A673 (cell line): ENCODE measurements at regions not wholly inside any gene's neighbourhood (a gene's known extent, or its start where the extent isn't known, plus 50 kb on each side); places are given as distances from the start of the nearest gene placed in this dataset.
A peak's percentile ranks its signal among the peaks of the same experiment; 100 is the strongest.

Experiments
- BruUV-seq: library from RNA; stranded (reverse); fragments of 400-500 nt; replicated peaks from 2 replicates; lab custom pipeline; 2021; lab: Mats Ljungman, UMichigan
- CTCF ChIA-PET: fragments of 300-600 bp; sonication (Branson Sonifier 250); formaldehyde crosslinking; loops from one replicate; lab custom pipeline; 2022; ENCODE audit warnings: antibody characterized with exemption; lab: Charles Lee
- POLR2A ChIA-PET: fragments of 300-600 bp; sonication (Branson Sonifier 250); formaldehyde crosslinking; loops from one replicate; lab custom pipeline; 2022; ENCODE audit warnings: antibody characterized with exemption; ENCODE audit not compliant: low non-redundant PET; lab: Charles Lee
- DNase-seq: peaks from one replicate; pipeline ENCODE4 v3.0.0-alpha.2; 2015; ENCODE audit warnings: low spot score
- H3K27ac ChIP-seq: fragments of 200-600 bp; sonication (generic); 2 replicates; pipeline ENCODE4 v1.5.1; 2016; ENCODE audit warnings: mixed run types, low read depth, mild to moderate bottlenecking, mixed read lengths, antibody characterized with exemption, low read length; ENCODE audit not compliant: poor library complexity, severe bottlenecking
- H3K27me3 ChIP-seq: fragments of 200-600 bp; sonication (generic); replicated peaks from 2 replicates; pipeline ENCODE4 v1.6.1; 2017; ENCODE audit warnings: mixed run types, low read depth, mild to moderate bottlenecking, mixed read lengths, antibody characterized with exemption, low read length; ENCODE audit not compliant: insufficient read depth, poor library complexity
- H3K36me3 ChIP-seq: fragments of 200-600 bp; sonication (generic); 2 replicates; pipeline ENCODE4 v1.6.1; 2016; ENCODE audit warnings: mixed run types, mild to moderate bottlenecking, mixed read lengths, antibody characterized with exemption, low read length; ENCODE audit not compliant: insufficient read depth, poor library complexity, severe bottlenecking
- H3K4me1 ChIP-seq: fragments of 200-600 bp; sonication (generic); 2 replicates; pipeline ENCODE4 v1.6.1; 2017; ENCODE audit warnings: mixed run types, mild to moderate bottlenecking, mixed read lengths, antibody characterized with exemption, low read length; ENCODE audit not compliant: insufficient read depth, poor library complexity, severe bottlenecking
- H3K4me3 ChIP-seq: fragments of 200-600 bp; sonication (generic); 2 replicates; pipeline ENCODE4 v1.5.1; 2016; ENCODE audit warnings: low read depth, mixed run types, mild to moderate bottlenecking, mixed read lengths, low read length; ENCODE audit not compliant: poor library complexity, severe bottlenecking
- H3K9me3 ChIP-seq: fragments of 200-600 bp; sonication (generic); 2 replicates; pipeline ENCODE4 v1.6.1; 2016; ENCODE audit warnings: mixed run types, low read depth, mild to moderate bottlenecking, mixed read lengths, antibody characterized with exemption, low read length; ENCODE audit not compliant: poor library complexity, severe bottlenecking
- EZH2 ChIP-seq: fragments of 200-600 bp; sonication (generic); IDR thresholded peaks from 2 replicates; pipeline ENCODE4 v1.6.1; 2017; ENCODE audit warnings: borderline replicate concordance, low read depth, mild to moderate bottlenecking, mixed read lengths, antibody characterized with exemption, low read length; ENCODE audit not compliant: poor library complexity, severe bottlenecking
- intact Hi-C: fragments of 100-400 bp; cut with micrococcal nuclease; formaldehyde crosslinking; loops from one replicate; pipeline ENCODE4 v1.10.0; 2022; ENCODE audit not compliant: unreplicated experiment
- TF ChIP-seq, protein P1 (sequence below): fragments of 300-800, 200-600 bp; sonication (generic); conservative IDR thresholded peaks from 2 replicates; pipeline ENCODE4 v1.5.1; 2017; ENCODE audit warnings: low read depth, mild to moderate bottlenecking, antibody characterized with exemption, low read length, moderate library complexity, mixed read lengths

DNA sequence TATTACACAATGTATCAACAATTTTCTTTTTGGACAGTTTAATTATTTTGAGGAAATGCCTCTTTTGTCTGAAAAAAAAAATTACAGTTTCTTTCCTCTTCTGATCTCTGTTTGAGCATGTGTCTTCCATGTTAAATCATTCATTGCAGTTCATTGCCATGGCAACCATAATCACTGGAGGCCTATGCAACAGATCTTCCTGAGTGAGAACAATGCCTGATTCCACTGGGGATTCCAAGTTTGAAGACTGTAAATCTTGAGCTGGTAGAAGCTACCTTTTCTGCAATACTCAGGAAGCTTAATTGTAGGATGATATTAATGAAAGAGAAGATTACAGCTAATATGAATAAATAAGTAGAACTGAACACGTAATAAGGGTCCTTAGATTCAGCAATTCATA is 721.4 kb upstream of the CNTNAP5 start:
- intact Hi-C loops, result no loop called here
- POLR2A ChIA-PET, result no interaction called here
- CTCF ChIA-PET, result no interaction called here
- Histone ChIP-seq H3K9me3 (no peaks in the 10 kb centered on the region), H3K27ac (no peak overlapping the region), H3K27me3 (no peaks in the 10 kb centered on the region), H3K4me1 (no peaks in the 10 kb centered on the region), H3K4me3 (no peak overlapping the region), H3K36me3 (no peaks in the 10 kb centered on the region)
- TF ChIP-seq, protein P1, sequence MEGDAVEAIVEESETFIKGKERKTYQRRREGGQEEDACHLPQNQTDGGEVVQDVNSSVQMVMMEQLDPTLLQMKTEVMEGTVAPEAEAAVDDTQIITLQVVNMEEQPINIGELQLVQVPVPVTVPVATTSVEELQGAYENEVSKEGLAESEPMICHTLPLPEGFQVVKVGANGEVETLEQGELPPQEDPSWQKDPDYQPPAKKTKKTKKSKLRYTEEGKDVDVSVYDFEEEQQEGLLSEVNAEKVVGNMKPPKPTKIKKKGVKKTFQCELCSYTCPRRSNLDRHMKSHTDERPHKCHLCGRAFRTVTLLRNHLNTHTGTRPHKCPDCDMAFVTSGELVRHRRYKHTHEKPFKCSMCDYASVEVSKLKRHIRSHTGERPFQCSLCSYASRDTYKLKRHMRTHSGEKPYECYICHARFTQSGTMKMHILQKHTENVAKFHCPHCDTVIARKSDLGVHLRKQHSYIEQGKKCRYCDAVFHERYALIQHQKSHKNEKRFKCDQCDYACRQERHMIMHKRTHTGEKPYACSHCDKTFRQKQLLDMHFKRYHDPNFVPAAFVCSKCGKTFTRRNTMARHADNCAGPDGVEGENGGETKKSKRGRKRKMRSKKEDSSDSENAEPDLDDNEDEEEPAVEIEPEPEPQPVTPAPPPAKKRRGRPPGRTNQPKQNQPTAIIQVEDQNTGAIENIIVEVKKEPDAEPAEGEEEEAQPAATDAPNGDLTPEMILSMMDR, result no peak
- no peak for TF ChIP-seq EZH2
- peak; percentile 79 for DNase-seq
- no TSS peak for BruUV-seq
